ENCODE measurements at regions not wholly inside any gene's neighbourhood (a gene's known extent, or its start where the extent isn't known, plus 50 kb on each side); places are given as distances from the start of the nearest gene placed in this dataset.

- H3K36me3 ChIP-seq (ENCODE audit: control insufficient read depth in 4 of 4, insufficient read depth in 3 of 4, low read depth in 1 of 4, low read length in 3 of 4): no peaks in the 10 kb centered on the region
- H3K4me1 ChIP-seq (ENCODE audit: control insufficient read depth in 4 of 4, insufficient read depth in 4 of 4, low read length in 3 of 4): no peaks in the 10 kb centered on the region
- no peaks in the 10 kb centered on the region for H3K9me3 ChIP-seq (ENCODE audit: control insufficient read depth in 4 of 4, low read length in 3 of 4)
- DNase-seq (ENCODE audit: low spot score): no peak
- H3K9ac ChIP-seq (ENCODE audit: low read depth in 1 of 2, low read length in 2 of 2): no peak overlapping the region
- no peak overlapping the region for H3K27ac ChIP-seq (ENCODE audit: low read depth in 1 of 2, low read length in 2 of 2)
- 55% methylated on average over 1 of the region's 1 CpG for WGBS
- no peaks in the 10 kb centered on the region for H3K27me3 ChIP-seq (ENCODE audit: control insufficient read depth in 4 of 4, insufficient read depth in 4 of 4, low read length in 3 of 4)
- H3K4me3 ChIP-seq (ENCODE audit: low read depth in 1 of 3, low read length in 3 of 3): no peak overlapping the region
- TF ChIP-seq HNF4A (conservative IDR thresholded peaks at IDR 0.05) (no peak), REST (IDR thresholded peaks at IDR 0.05) (no peak), EGR1 (IDR thresholded peaks at IDR 0.05; ENCODE audit: low read depth in 2 of 2) (no peak), ATF3 (IDR thresholded peaks at IDR 0.05) (no peak), YY1 (IDR thresholded peaks at IDR 0.05) (no peak), HNF4G (IDR thresholded peaks at IDR 0.05) (no peak), MAX (IDR thresholded peaks at IDR 0.05) (no peak), SP1 (IDR thresholded peaks at IDR 0.05) (no peak), FOXA1 (IDR thresholded peaks at IDR 0.05) (no peak), ZBTB33 (IDR thresholded peaks at IDR 0.05) (no peak), CTCF (IDR thresholded peaks at IDR 0.05; ENCODE audit: low read depth, low read length, missing input control) (no peak), TAF1 (conservative IDR thresholded peaks at IDR 0.05) (no peak), RAD21 (IDR thresholded peaks at IDR 0.05) (no peak), NR2F2 (IDR thresholded peaks at IDR 0.05) (no peak), FOXA2 (IDR thresholded peaks at IDR 0.05) (no peak), GABPA (IDR thresholded peaks at IDR 0.05 in 1 of 2, conservative IDR thresholded peaks at IDR 0.05 in 1 of 2) (no peak), RXRA (IDR thresholded peaks at IDR 0.05) (no peak), JUND (IDR thresholded peaks at IDR 0.05) (no peak)
Measured at GRCh38 chr21:24852610-24853195, 754.6 kb downstream of the MRPL39 start.
